Stimulated activated naive CD8-positive, alpha-beta T cell treated with anti-CD3 and anti-CD28 coated beads, Interleukin-15, amount 100 ng/mL, for 72 hours (primary cell): ENCODE measurements at regions not wholly inside any gene's neighbourhood (a gene's known extent, or its start where the extent isn't known, plus 50 kb on each side); places are given as distances from the start of the nearest gene placed in this dataset.
"Not testable (repeated sequence)": the region's sequence is repeated elsewhere in the genome, so short reads cannot be mapped to it uniquely, and the experiment has no call there.

Experiments used
- ATAC-seq: fragments of 150-1000 bp; cut with Tn5 transposase; 2 replicates; pipeline ENCODE4 v1.10.0; 2021; ENCODE audit warnings: mild to moderate bottlenecking, moderate library complexity
- DNase-seq, 2 donors: peaks; one replicate each; pipeline ENCODE4 v3.0.0; 2021 to 2022
- H3K27ac Mint-ChIP-seq, 2 donors: one replicate each; pipeline ENCODE4 v1.8.0; 2022; ENCODE audit warnings: mild to moderate bottlenecking in 2 of 2, mixed read lengths in 2 of 2, moderate library complexity in 2 of 2
- H3K27me3 Mint-ChIP-seq: one replicate; pipeline ENCODE4 v1.8.0; 2022; ENCODE audit warnings: mixed read lengths
- H3K4me1 Mint-ChIP-seq: one replicate; pipeline ENCODE4 v1.8.0; 2022; ENCODE audit warnings: mild to moderate bottlenecking, mixed read lengths
- H3K4me3 Mint-ChIP-seq, 2 donors: one replicate each; pipeline ENCODE4 v1.8.0; 2022; ENCODE audit warnings: mild to moderate bottlenecking in 2 of 2, mixed read lengths in 2 of 2, moderate library complexity in 1 of 2
- H3K9me3 Mint-ChIP-seq, 2 donors: one replicate each; pipeline ENCODE4 v1.8.0; 2022; ENCODE audit warnings: mixed read lengths in 2 of 2

GRCh38 chr7:156021471-156021870 is 209.2 kb upstream of the SHH start:
- H3K4me1 Mint-ChIP-seq = peaks cover 14% of the 10 kb centered on the region
- ATAC-seq (no peak), DNase-seq (peak in 1 of 2 donors; percentile 1)
- H3K27ac Mint-ChIP-seq = peak overlapping the region in 1 of 2 donors; percentile 42
- H3K9me3 Mint-ChIP-seq = peaks cover 5 to 20% of the 10 kb centered on the region in 2 donors
- H3K4me3 Mint-ChIP-seq = no peak overlapping the region
- no peaks in the 10 kb centered on the region for H3K27me3 Mint-ChIP-seq

GRCh38 chr7:156020566-156020965 is 208.3 kb upstream of the SHH start:
- Mint-ChIP-seq H3K27ac (peak overlapping the region; percentile 42 to 86), H3K4me3 (peak overlapping the region; percentile 19 to 37)
- peak; percentile 56 for ATAC-seq

GRCh38 chr7:156019776-156020565 is 207.7 kb upstream of the SHH start:
- peak; percentile 53 for ATAC-seq
- H3K27me3 Mint-ChIP-seq = no peaks in the 10 kb centered on the region
- peaks cover 5 to 20% of the 10 kb centered on the region in 2 donors for H3K9me3 Mint-ChIP-seq
- peak overlapping the region; percentile 5 to 16 for H3K4me3 Mint-ChIP-seq
- H3K4me1 Mint-ChIP-seq = peaks cover 16% of the 10 kb centered on the region
- peak overlapping the region; percentile 42 to 86 for H3K27ac Mint-ChIP-seq
- DNase-seq = peak in 1 of 2 donors; percentile 7

More at GRCh38 chr7:156020566-156020965, 208.3 kb upstream of the SHH start:
- peak in 1 of 2 donors; percentile 7 for DNase-seq
- Mint-ChIP-seq H3K27me3 (no peaks in the 10 kb centered on the region), H3K4me1 (peaks cover 14% of the 10 kb centered on the region), H3K9me3 (peaks cover 5 to 20% of the 10 kb centered on the region in 2 donors)

- no peak overlapping the region for H3K27ac Mint-ChIP-seq
- H3K9me3 Mint-ChIP-seq = peaks cover 7 to 20% of the 10 kb centered on the region in 2 donors
- DNase-seq (peak in 1 of 2 donors; percentile 6), ATAC-seq (no peak)
- H3K27me3 Mint-ChIP-seq = no peaks in the 10 kb centered on the region
- H3K4me3 Mint-ChIP-seq = no peak overlapping the region
- peaks cover 23% of the 10 kb centered on the region for H3K4me1 Mint-ChIP-seq
Observed at GRCh38 chr7:156019308-156019707, 207.0 kb upstream of the SHH start.

- Mint-ChIP-seq H3K4me1 (peaks cover 26% of the 10 kb centered on the region), H3K27me3 (no peaks in the 10 kb centered on the region), H3K4me3 (no peak overlapping the region), H3K27ac (no peak overlapping the region), H3K9me3 (peaks cover 17 to 20% of the 10 kb centered on the region in 2 donors)
- DNase-seq (peak in 1 of 2 donors; percentile 4), ATAC-seq (no peak)
Observed at GRCh38 chr7:156017916-156018700, 205.8 kb upstream of the SHH start.

- Mint-ChIP-seq H3K27me3 (no peaks in the 10 kb centered on the region), H3K4me3 (no peak overlapping the region), H3K27ac (no peak overlapping the region), H3K9me3 (peaks cover 17 to 20% of the 10 kb centered on the region in 2 donors), H3K4me1 (peaks cover 26% of the 10 kb centered on the region)
- DNase-seq (no peak), ATAC-seq (no peak)
Observed at GRCh38 chr7:156017431-156017830, 205.2 kb upstream of the SHH start.

GRCh38 chr7:156015237-156016020 is 203.2 kb upstream of the SHH start:
- Mint-ChIP-seq H3K9me3 (peaks cover 19 to 22% of the 10 kb centered on the region in 2 donors), H3K27me3 (no peaks in the 10 kb centered on the region), H3K4me1 (peaks cover 22% of the 10 kb centered on the region), H3K27ac (no peak overlapping the region), H3K4me3 (no peak overlapping the region)
- ATAC-seq (no peak), DNase-seq (no peak)

GRCh38 chr7:156014808-156015207 is 202.5 kb upstream of the SHH start:
- Mint-ChIP-seq H3K4me3 (no peak overlapping the region), H3K4me1 (peaks cover 16% of the 10 kb centered on the region), H3K27ac (no peak overlapping the region), H3K27me3 (no peaks in the 10 kb centered on the region), H3K9me3 (peaks cover 19 to 25% of the 10 kb centered on the region in 2 donors)
- no peak for ATAC-seq
- no peak for DNase-seq

- Mint-ChIP-seq H3K27me3 (no peaks in the 10 kb centered on the region), H3K4me1 (peaks cover 12% of the 10 kb centered on the region), H3K4me3 (no peak overlapping the region), H3K27ac (peak overlapping the region in 1 of 2 donors; percentile 74), H3K9me3 (peaks cover 21 to 23% of the 10 kb centered on the region in 2 donors)
- DNase-seq (peak in 1 of 2 donors; percentile 14), ATAC-seq (peak; percentile 84)
Observed at GRCh38 chr7:156014201-156014600, 201.9 kb upstream of the SHH start.

- DNase-seq = no peak
- no peaks in the 10 kb centered on the region for H3K27me3 Mint-ChIP-seq
- peaks cover 12% of the 10 kb centered on the region for H3K4me1 Mint-ChIP-seq
- H3K4me3 Mint-ChIP-seq = no peak overlapping the region
- peaks cover 17 to 21% of the 10 kb centered on the region in 2 donors for H3K9me3 Mint-ChIP-seq
- H3K27ac Mint-ChIP-seq = no peak overlapping the region
- no peak for ATAC-seq
Observed at GRCh38 chr7:156012412-156012811, 200.1 kb upstream of the SHH start.

GRCh38 chr7:156009569-156009968 is 197.3 kb upstream of the SHH start:
- Mint-ChIP-seq H3K4me3 (no peak overlapping the region), H3K27ac (no peak overlapping the region), H3K4me1 (peaks cover 6% of the 10 kb centered on the region), H3K27me3 (no peaks in the 10 kb centered on the region), H3K9me3 (peaks cover 20 to 21% of the 10 kb centered on the region in 2 donors)
- ATAC-seq = no peak
- no peak for DNase-seq

- H3K4me3 Mint-ChIP-seq, H3K27ac Mint-ChIP-seq, H3K27me3 Mint-ChIP-seq, ATAC-seq: not testable (repeated sequence)
- DNase-seq = peak in 1 of 2 donors; percentile 0
- H3K4me1 Mint-ChIP-seq = peaks cover 18% of the 10 kb centered on the region
- H3K9me3 Mint-ChIP-seq = peaks cover 10 to 20% of the 10 kb centered on the region in 2 donors
Observed at GRCh38 chr7:156006876-156007275, 194.6 kb upstream of the SHH start.

- H3K4me1 Mint-ChIP-seq = peaks cover 26% of the 10 kb centered on the region
- ATAC-seq (no peak), DNase-seq (no peak)
- H3K27ac Mint-ChIP-seq = no peak overlapping the region
- H3K9me3 Mint-ChIP-seq = peaks cover 10 to 20% of the 10 kb centered on the region in 2 donors
- H3K4me3 Mint-ChIP-seq = no peak overlapping the region
- peaks cover 11% of the 10 kb centered on the region for H3K27me3 Mint-ChIP-seq
Observed at GRCh38 chr7:156006024-156006423, 193.8 kb upstream of the SHH start.

GRCh38 chr7:156005202-156005691 is 193.0 kb upstream of the SHH start:
- Mint-ChIP-seq H3K27me3 (peaks cover 11% of the 10 kb centered on the region), H3K4me1 (peaks cover 34% of the 10 kb centered on the region), H3K9me3 (peaks cover 6 to 17% of the 10 kb centered on the region in 2 donors), H3K27ac (no peak overlapping the region), H3K4me3 (no peak overlapping the region)
- ATAC-seq = no peak
- DNase-seq = peak in 1 of 2 donors; percentile 1
